ENCODE measurements at regions not wholly inside any gene's neighbourhood (a gene's known extent, or its start where the extent isn't known, plus 50 kb on each side); places are given as distances from the start of the nearest gene placed in this dataset.

- H3K4me3 ChIP-seq: no peak overlapping the region
- ATAC-seq (ENCODE audit: low FRiP score in 2 of 2): no peak
- no peak overlapping the region for H3K27ac ChIP-seq
- no peak for DNase-seq
- no peaks in the 10 kb centered on the region for H3K36me3 ChIP-seq
- H3K9me3 ChIP-seq: no peaks in the 10 kb centered on the region
- no peaks in the 10 kb centered on the region for H3K27me3 ChIP-seq
- TF ChIP-seq EP300 (IDR thresholded peaks at IDR 0.05) (no peak), POLR2A (IDR thresholded peaks at IDR 0.05) (no peak), POLR2AphosphoS5 (IDR thresholded peaks at IDR 0.05) (no peak), CTCF (IDR thresholded peaks at IDR 0.05) (no peak)
- 82 to 85% methylated on average over 7 of the region's 7 CpGs for WGBS, 2 donors
- no peaks in the 10 kb centered on the region for H3K4me1 ChIP-seq
Measured at GRCh38 chr6:159513074-159513720, 179.8 kb downstream of the SOD2 start.

- Histone ChIP-seq H3K27ac (no peak overlapping the region), H3K27me3 (no peaks in the 10 kb centered on the region), H3K4me3 (no peak overlapping the region), H3K9me3 (no peaks in the 10 kb centered on the region), H3K36me3 (no peaks in the 10 kb centered on the region), H3K4me1 (no peaks in the 10 kb centered on the region)
- peak; percentile 40 to 66 for ATAC-seq (ENCODE audit: low FRiP score in 2 of 2)
- no peak for DNase-seq
- TF ChIP-seq POLR2A (IDR thresholded peaks at IDR 0.05) (no peak), EP300 (IDR thresholded peaks at IDR 0.05) (no peak), CTCF (IDR thresholded peaks at IDR 0.05) (no peak), POLR2AphosphoS5 (IDR thresholded peaks at IDR 0.05) (no peak)
- 56 to 66% methylated on average over 2 of the region's 2 CpGs for WGBS, 2 donors
Measured at GRCh38 chr6:159512571-159512970, 180.5 kb downstream of the SOD2 start.

GRCh38 chr6:159512104-159512503 is 180.9 kb downstream of the SOD2 start:
- Histone ChIP-seq H3K27ac (no peak overlapping the region), H3K27me3 (no peaks in the 10 kb centered on the region), H3K9me3 (no peaks in the 10 kb centered on the region), H3K4me3 (no peak overlapping the region), H3K4me1 (no peaks in the 10 kb centered on the region), H3K36me3 (no peaks in the 10 kb centered on the region)
- 60 to 66% methylated on average over 2 of the region's 2 CpGs for WGBS, 2 donors
- DNase-seq: no peak
- TF ChIP-seq CTCF (IDR thresholded peaks at IDR 0.05) (no peak), POLR2AphosphoS5 (IDR thresholded peaks at IDR 0.05) (no peak)
- ATAC-seq (ENCODE audit: low FRiP score in 2 of 2): no peak

GRCh38 chr6:159510141-159510540 is 182.9 kb downstream of the SOD2 start:
- Histone ChIP-seq H3K27me3 (no peaks in the 10 kb centered on the region), H3K4me3 (no peak overlapping the region), H3K27ac (no peak overlapping the region), H3K36me3 (no peaks in the 10 kb centered on the region), H3K9me3 (no peaks in the 10 kb centered on the region), H3K4me1 (no peaks in the 10 kb centered on the region)
- DNase-seq (no peak), ATAC-seq (ENCODE audit: low FRiP score in 2 of 2) (no peak)
- TF ChIP-seq POLR2A (IDR thresholded peaks at IDR 0.05) (no peak), POLR2AphosphoS5 (IDR thresholded peaks at IDR 0.05) (no peak), EP300 (IDR thresholded peaks at IDR 0.05) (no peak)
- WGBS, 2 donors: 83 to 91% methylated on average over 5 to 8 of the region's 8 CpGs

GRCh38 chr6:159508931-159509330 is 184.1 kb downstream of the SOD2 start:
- 93 to 100% methylated on average over 2 of the region's 2 CpGs for WGBS, 2 donors
- Histone ChIP-seq H3K36me3 (no peaks in the 10 kb centered on the region), H3K27ac (no peak overlapping the region), H3K4me3 (no peak overlapping the region), H3K9me3 (no peaks in the 10 kb centered on the region), H3K27me3 (no peaks in the 10 kb centered on the region), H3K4me1 (no peaks in the 10 kb centered on the region)
- DNase-seq: no peak
- TF ChIP-seq POLR2AphosphoS5 (IDR thresholded peaks at IDR 0.05): no peak
- TF ChIP-seq EP300 (IDR thresholded peaks at IDR 0.05): no peak
- no peak for TF ChIP-seq CTCF (IDR thresholded peaks at IDR 0.05)
- TF ChIP-seq POLR2A (IDR thresholded peaks at IDR 0.05): no peak
- no peak for ATAC-seq (ENCODE audit: low FRiP score in 2 of 2)

Data from upper lobe of left lung (tissue), 6 donors.